ENCODE measurements at regions not wholly inside any gene's neighbourhood (a gene's known extent, or its start where the extent isn't known, plus 50 kb on each side); places are given as distances from the start of the nearest gene placed in this dataset.

DNA sequence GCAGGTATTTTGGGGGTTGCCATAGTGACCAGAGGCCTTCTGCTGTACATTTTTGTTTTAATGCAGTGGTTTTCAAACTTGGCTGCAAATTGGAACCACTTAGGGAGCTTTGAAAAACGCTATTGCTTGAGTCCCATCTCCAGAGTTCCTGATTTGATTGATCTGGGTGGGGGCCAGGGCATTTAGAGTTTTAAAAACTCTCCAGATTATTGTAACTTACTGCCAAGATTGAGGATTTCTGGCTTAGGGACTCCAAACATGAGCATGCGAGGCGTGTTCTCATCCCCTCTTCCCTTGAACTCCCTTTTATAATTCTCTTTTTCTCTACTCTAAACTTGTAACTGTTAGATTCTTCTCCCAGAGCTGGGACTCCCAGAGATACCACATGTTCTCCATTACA is 340.8 kb upstream of the SUCLG2 start:
- H3K79me2 ChIP-seq (ENCODE audit: control insufficient read depth, insufficient read depth, low read length), result no peaks in the 10 kb centered on the region
- H3K9me3 ChIP-seq (replicated peaks; ENCODE audit: control insufficient read depth, insufficient read depth, low read length), result no peaks in the 10 kb centered on the region
- intact Hi-C loops (cut with micrococcal nuclease), result no loop called here
- FAIRE-seq (no peak), DNase-seq (ENCODE audit: low read depth, low spot score) (no peak)
- dilution Hi-C loops (cut with MboI; ENCODE audit: extremely low pct_ligation_motif_present, low sequenced_read_pairs), result no loop called here
- H2AFZ ChIP-seq (ENCODE audit: low read depth, low read length), result no peak overlapping the region
- no peaks in the 10 kb centered on the region for H3K36me3 ChIP-seq (ENCODE audit: control insufficient read depth in 2 of 2, extremely low read depth in 1 of 2, insufficient read depth in 2 of 2, low read length in 2 of 2)
- H3K27me3 ChIP-seq (ENCODE audit: control insufficient read depth in 2 of 2, insufficient read depth in 2 of 2, low read length in 2 of 2), result no peaks in the 10 kb centered on the region
- CTCF ChIA-PET, result no interaction called here
- H3K27ac ChIP-seq (ENCODE audit: insufficient read depth, low read depth, low read length), result no peak overlapping the region
- no peak overlapping the region for H3K9ac ChIP-seq (replicated peaks; ENCODE audit: extremely low read depth, insufficient read depth, low read length)
- H4K20me1 ChIP-seq (replicated peaks; ENCODE audit: control insufficient read depth, extremely low read depth, insufficient read depth, low read length), result no peaks in the 10 kb centered on the region
- POLR2A ChIA-PET, result no interaction called here
- no peaks in the 10 kb centered on the region for H3K9me1 ChIP-seq (replicated peaks; ENCODE audit: control insufficient read depth, extremely low read depth, insufficient read depth, low read length)
- no TSS peak for BruUV-seq (replicated peaks)
- H3K4me3 ChIP-seq (replicated peaks in 1 of 3; ENCODE audit: insufficient read depth in 1 of 3, low read depth in 1 of 3, low read length in 3 of 3), result no peak overlapping the region
- TF ChIP-seq GATA2 (IDR thresholded peaks at IDR 0.05; ENCODE audit: insufficient read depth, insufficient read length, low read depth, low read length) (no peak), FOS (IDR thresholded peaks at IDR 0.05; ENCODE audit: borderline replicate concordance, insufficient read depth, low read length) (no peak), MYC (IDR thresholded peaks at IDR 0.05; ENCODE audit: low read depth, low read length) (no peak), JUN (IDR thresholded peaks at IDR 0.05; ENCODE audit: borderline replicate concordance, insufficient read depth, insufficient read length, low read depth) (no peak), POLR2A (IDR thresholded peaks at IDR 0.05; ENCODE audit: low read depth, low read length) (no peak), POLR2AphosphoS5 (IDR thresholded peaks at IDR 0.05; ENCODE audit: insufficient read depth, low read depth, low read length) (no peak), EZH2 (IDR thresholded peaks at IDR 0.05; ENCODE audit: borderline replicate concordance, low read depth, low read length, severe bottlenecking) (no peak), CTCF (IDR thresholded peaks at IDR 0.05; ENCODE audit: extremely low read depth in 1 of 2, insufficient read depth in 1 of 2, low read depth in 1 of 2, low read length in 2 of 2) (no peak)
- TF ChIP-seq, protein P1, sequence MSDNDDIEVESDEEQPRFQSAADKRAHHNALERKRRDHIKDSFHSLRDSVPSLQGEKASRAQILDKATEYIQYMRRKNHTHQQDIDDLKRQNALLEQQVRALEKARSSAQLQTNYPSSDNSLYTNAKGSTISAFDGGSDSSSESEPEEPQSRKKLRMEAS (IDR thresholded peaks at IDR 0.05; ENCODE audit: insufficient read depth, insufficient read length), result no peak
- no peaks in the 10 kb centered on the region for H3K4me1 ChIP-seq (ENCODE audit: control insufficient read depth, extremely low read depth, insufficient read depth, low read length)
- H3K4me2 ChIP-seq (ENCODE audit: insufficient read depth, low read length), result no peak overlapping the region

Data from endothelial cell of umbilical vein (primary cell).